K562 (cell line): ENCODE measurements at regions not wholly inside any gene's neighbourhood (a gene's known extent, or its start where the extent isn't known, plus 50 kb on each side); places are given as distances from the start of the nearest gene placed in this dataset.

Experiments used
- COPS2 ChIP-seq: fragments of 450-650 bp; conservative IDR thresholded peaks from 2 replicates; pipeline ENCODE4 v1.6.1; 2016; ENCODE audit warnings: mild to moderate bottlenecking, moderate library complexity
- CREB1 ChIP-seq, 2 experiments: sonication (generic) in 1 of 2; formaldehyde crosslinking in 1 of 2; IDR thresholded peaks; 2 replicates each; pipeline versions ENCODE4 v1.6.1 to v1.8.0; 2012 to 2022; ENCODE audit warnings: inconsistent platforms in 1 of 2, mild to moderate bottlenecking in 1 of 2, missing genetic modification reagents in 1 of 2, moderate library complexity in 1 of 2
- E2F5 ChIP-seq: sonication (generic); formaldehyde crosslinking; IDR thresholded peaks from 2 replicates; pipeline ENCODE4 v1.8.0; 2022; ENCODE audit warnings: mild to moderate bottlenecking, missing genetic modification reagents
- ETV1 ChIP-seq: fragments of 450-650 bp; conservative IDR thresholded peaks from 2 replicates; pipeline ENCODE4 v1.6.1; 2016; ENCODE audit warnings: missing genetic modification characterization, control low read depth, low read depth, missing compliant biosample characterization
- GTF2A2 ChIP-seq: IDR thresholded peaks from 2 replicates; pipeline ENCODE4 v1.6.1; 2016; ENCODE audit warnings: mild to moderate bottlenecking, missing genetic modification characterization, missing compliant biosample characterization
- HDAC3 ChIP-seq: fragments of 450-650 bp; IDR thresholded peaks from 2 replicates; pipeline ENCODE4 v1.6.1; 2018; ENCODE audit warnings: borderline replicate concordance, mild to moderate bottlenecking, moderate library complexity; ENCODE audit not compliant: partially characterized antibody
- HDAC6 ChIP-seq: IDR thresholded peaks from 2 replicates; pipeline ENCODE4 v1.6.1; 2012; ENCODE audit warnings: low read depth, mild to moderate bottlenecking, control low read depth, inconsistent platforms, low read length, moderate library complexity
- ILK ChIP-seq: fragments of 450-650 bp; IDR thresholded peaks from 2 replicates; pipeline ENCODE4 v1.6.1; 2016; ENCODE audit warnings: missing genetic modification characterization, low read depth, mild to moderate bottlenecking, missing compliant biosample characterization, moderate library complexity, borderline replicate concordance
- MLX ChIP-seq, 2 experiments: fragments of 450-650 bp in 1 of 2; sonication (generic) in 1 of 2; formaldehyde crosslinking; conservative IDR thresholded peaks; 2 replicates each; pipeline versions ENCODE4 v1.4.0 to v1.8.1; 2020 to 2022; ENCODE audit warnings: mild to moderate bottlenecking in 1 of 2, missing genetic modification reagents in 1 of 2
- NR3C1 ChIP-seq: sonication (generic); formaldehyde crosslinking; IDR thresholded peaks from 2 replicates; pipeline ENCODE4 v1.8.1; 2022; ENCODE audit warnings: missing genetic modification reagents
- PYGO2 ChIP-seq: fragments of 450-650 bp; IDR thresholded peaks from 2 replicates; pipeline ENCODE4 v1.6.1; 2016; ENCODE audit warnings: mild to moderate bottlenecking, missing genetic modification characterization, moderate library complexity, missing compliant biosample characterization
- SAFB ChIP-seq: fragments of 200-400 bp; formaldehyde crosslinking; IDR thresholded peaks from 2 replicates; pipeline ENCODE4 v1.6.1; 2017; ENCODE audit warnings: low read depth, low read length, borderline replicate concordance
- SLC30A9 ChIP-seq: fragments of 250-450 bp; sonication (Bioruptor Pico); IDR thresholded peaks from 2 replicates; pipeline ENCODE4 v1.8.0; 2022; ENCODE audit warnings: mild to moderate bottlenecking, moderate library complexity
- SMARCA4 ChIP-seq: fragments of 450-650 bp; IDR thresholded peaks from 2 replicates; pipeline ENCODE4 v1.6.1; 2016
- SRF ChIP-seq, 2 experiments: fragments of 250-450, 450-650 bp in 1 of 2; sonication (Bioruptor Pico) in 1 of 2; sonication (generic) in 1 of 2; formaldehyde crosslinking; IDR thresholded peaks; 2 replicates each; pipeline versions ENCODE4 v1.5.0 to v1.5.1; 2020 to 2022; ENCODE audit warnings: mild to moderate bottlenecking in 1 of 2, missing genetic modification reagents in 1 of 2
- TCF15 ChIP-seq: fragments of 250-450 bp; sonication (Bioruptor Pico); IDR thresholded peaks from 2 replicates; pipeline ENCODE4 v1.8.0; 2022; ENCODE audit warnings: moderate library complexity, mild to moderate bottlenecking, inconsistent platforms
- THRAP3 ChIP-seq: fragments of 450-650 bp; IDR thresholded peaks from 2 replicates; pipeline ENCODE4 v1.6.1; 2016; ENCODE audit warnings: mild to moderate bottlenecking, inconsistent platforms, borderline replicate concordance
- U2AF2 ChIP-seq: fragments of 200-400 bp; formaldehyde crosslinking; optimal IDR thresholded peaks from 2 replicates; pipeline ENCODE3; 2017; ENCODE audit warnings: low read depth, mild to moderate bottlenecking, low read length
- XRCC3 ChIP-seq: fragments of 450-650 bp; IDR thresholded peaks from 2 replicates; pipeline ENCODE4 v1.6.1; 2017; ENCODE audit warnings: mild to moderate bottlenecking, moderate library complexity
- ZBTB43 ChIP-seq: sonication (generic); formaldehyde crosslinking; IDR thresholded peaks from 2 replicates; pipeline ENCODE4 v1.8.0; 2023; ENCODE audit warnings: mild to moderate bottlenecking, missing genetic modification reagents
- ZNF133 ChIP-seq: fragments of 250-450 bp; sonication (Bioruptor Pico); IDR thresholded peaks from 2 replicates; pipeline ENCODE4 v1.4.0; 2020; ENCODE audit warnings: mild to moderate bottlenecking
- ZNF740 ChIP-seq, 3 experiments: fragments of 200-800 bp in 1 of 3; sonication (Bioruptor generic) in 1 of 3; sonication (generic) in 1 of 3; formaldehyde crosslinking in 1 of 3; IDR thresholded peaks; 2 replicates each; pipeline versions ENCODE4 v1.6.1 to v1.8.0; 2016 to 2022; ENCODE audit warnings: mild to moderate bottlenecking in 2 of 3, missing compliant biosample characterization in 2 of 3, missing genetic modification characterization in 2 of 3, missing genetic modification reagents in 1 of 3
- ZNF766 ChIP-seq: fragments of 200-800 bp; sonication (Bioruptor generic); conservative IDR thresholded peaks from 2 replicates; pipeline ENCODE4 v1.6.1; 2016; ENCODE audit warnings: missing genetic modification characterization, missing compliant biosample characterization
- ZNF830 ChIP-seq: fragments of 250-450 bp; sonication (Bioruptor Pico); IDR thresholded peaks from 2 replicates; pipeline ENCODE4 v1.5.0; 2021; ENCODE audit warnings: mild to moderate bottlenecking

- TF ChIP-seq ZNF766 (CRISPR knock-in tag) (peak; percentile 61), SMARCA4 (no peak), GTF2A2 (tag) (no peak), SRF (CRISPR knock-in tag; IDR thresholded peaks at IDR 0.05) (peak in 1 of 2 experiments; percentile 43; a peak in 1 of 4 replicates), HDAC6 (no peak), SAFB (no peak), MLX (CRISPR knock-in tag; conservative IDR thresholded peaks at IDR 0.05) (no peak), HDAC3 (no peak), TCF15 (CRISPR knock-in tag) (no peak), ZNF740 (CRISPR knock-in tag; IDR thresholded peaks at IDR 0.05) (no peak), ZNF740 (tag; IDR thresholded peaks at IDR 0.05) (no peak), CREB1 (IDR thresholded peaks at IDR 0.05) (no peak), CREB1 (CRISPR knock-in tag; IDR thresholded peaks at IDR 0.05) (no peak), COPS2 (no peak), ILK (tag) (0 out of 2 replicates have a peak, but pooled peaks have one; percentile 32), ZBTB43 (no peak), E2F5 (no peak), ZNF830 (CRISPR knock-in tag) (no peak), SLC30A9 (CRISPR knock-in tag) (no peak), U2AF2 (no peak), THRAP3 (no peak), ETV1 (tag) (no peak), PYGO2 (tag) (no peak), NR3C1 (no peak), ZNF133 (CRISPR knock-in tag) (no peak), XRCC3 (no peak)
These were observed 49.7 kb upstream of the GPD1L start (continued) for GRCh38 chr3:32056559-32057290.
